NCI-H146 treated with DMSO at 0.1 percent for 48 hours (cell line): ENCODE measurements at regions not wholly inside any gene's neighbourhood (a gene's known extent, or its start where the extent isn't known, plus 50 kb on each side); places are given as distances from the start of the nearest gene placed in this dataset.

Experiments used
- DNase-seq: peaks from one replicate; lab custom pipeline; 2025; ENCODE audit not compliant: unreplicated experiment; lab: John Stamatoyannopoulos, UW

DNA sequence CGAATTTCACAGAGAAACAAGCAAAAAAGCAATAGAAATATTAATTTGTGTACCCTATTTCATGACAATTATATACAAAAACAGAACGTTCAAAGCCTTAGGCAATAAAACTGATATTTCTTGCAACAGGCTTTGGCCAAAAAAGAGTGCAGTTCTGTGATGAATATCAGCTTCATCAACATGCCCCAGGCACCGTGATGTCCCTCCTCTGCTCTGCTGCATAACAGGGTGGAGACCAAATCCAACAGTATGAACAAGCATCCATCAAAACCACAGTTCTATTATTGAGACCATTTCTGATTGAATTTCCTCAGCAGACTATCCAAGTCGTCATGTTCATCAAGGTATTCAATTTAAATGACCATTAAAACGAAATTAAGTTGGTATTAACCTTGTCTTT lies 722.6 kb upstream of the NRSN1 start:
- DNase-seq, result no peak

GRCh38 chr6:23409531-23409930 lies 716.5 kb upstream of the NRSN1 start:
- DNase-seq, result no peak

DNA sequence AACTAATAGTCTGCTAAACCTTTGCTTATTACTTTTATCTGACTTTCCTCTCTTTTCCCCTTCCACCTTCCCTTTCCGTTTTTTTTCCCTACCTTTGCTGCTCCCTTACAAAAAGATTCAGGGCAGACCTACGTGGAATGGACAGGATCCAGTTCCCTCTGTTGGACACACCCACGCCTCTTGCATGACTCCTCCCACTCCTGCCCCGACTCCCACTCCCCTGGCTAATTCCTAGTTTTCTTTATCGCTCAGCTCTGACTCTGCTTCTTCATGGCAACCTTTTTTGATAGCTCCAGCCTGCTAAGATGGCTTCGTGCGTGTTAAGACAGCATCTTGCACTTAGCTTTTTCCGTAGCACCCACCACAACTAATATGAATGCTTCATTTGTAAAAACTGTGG lies 715.6 kb upstream of the NRSN1 start:
- DNase-seq, result no peak

GRCh38 chr6:23412770-23413169 lies 713.2 kb upstream of the NRSN1 start:
- DNase-seq, result no peak

GRCh38 chr6:23413327-23414050 lies 712.5 kb upstream of the NRSN1 start:
- DNase-seq, result no peak

DNA sequence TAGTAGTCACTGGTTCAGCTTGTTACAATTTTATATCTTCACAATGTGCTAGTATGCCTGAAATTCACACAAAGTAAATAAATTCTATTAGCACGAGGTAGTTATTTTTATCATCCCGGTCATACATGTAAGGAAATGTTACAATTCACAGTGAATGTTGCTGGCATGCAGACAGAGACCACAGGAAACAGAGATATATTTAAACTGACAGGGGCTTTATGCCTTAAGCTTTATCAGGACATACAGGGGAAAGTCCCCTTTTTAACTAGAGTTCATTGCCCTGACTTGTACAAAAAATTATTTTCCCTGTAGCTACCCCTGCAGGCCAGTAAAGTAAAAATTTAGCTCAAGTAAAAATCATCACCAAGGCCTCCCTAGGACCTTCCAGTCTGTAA lies 712.0 kb upstream of the NRSN1 start:
- DNase-seq, result peak; percentile 14

GRCh38 chr6:23414922-23415321 lies 711.1 kb upstream of the NRSN1 start:
- DNase-seq, result no peak

DNA sequence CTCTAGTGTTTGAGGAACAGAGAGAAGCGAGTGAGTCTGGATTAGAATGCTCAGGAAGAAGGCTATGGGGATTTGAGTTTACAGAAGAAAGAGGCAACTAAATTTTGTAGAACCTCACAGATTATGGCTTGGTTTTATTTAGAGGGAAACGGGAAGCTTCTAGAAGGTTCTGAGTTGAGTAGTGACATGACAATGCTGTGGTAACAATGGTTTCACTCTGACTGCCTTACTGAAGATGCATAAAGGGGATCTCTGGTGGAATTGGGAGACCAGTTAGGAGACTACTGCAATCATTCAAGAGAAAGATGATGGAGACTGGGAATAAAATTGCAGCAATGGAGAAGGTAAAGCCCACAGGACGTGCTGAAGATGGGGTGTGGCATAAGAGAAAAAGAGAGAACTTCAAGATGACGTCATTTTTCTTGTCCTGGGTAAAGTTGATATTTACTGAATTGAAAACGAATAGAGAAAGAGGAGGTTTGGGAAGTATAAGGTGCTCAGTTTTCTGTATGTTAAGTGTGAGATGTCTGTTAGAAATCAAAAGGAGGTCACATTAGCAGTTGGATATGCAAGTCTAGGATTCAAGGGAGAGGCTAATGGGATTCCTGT lies 710.1 kb upstream of the NRSN1 start:
- no peak for DNase-seq

DNA sequence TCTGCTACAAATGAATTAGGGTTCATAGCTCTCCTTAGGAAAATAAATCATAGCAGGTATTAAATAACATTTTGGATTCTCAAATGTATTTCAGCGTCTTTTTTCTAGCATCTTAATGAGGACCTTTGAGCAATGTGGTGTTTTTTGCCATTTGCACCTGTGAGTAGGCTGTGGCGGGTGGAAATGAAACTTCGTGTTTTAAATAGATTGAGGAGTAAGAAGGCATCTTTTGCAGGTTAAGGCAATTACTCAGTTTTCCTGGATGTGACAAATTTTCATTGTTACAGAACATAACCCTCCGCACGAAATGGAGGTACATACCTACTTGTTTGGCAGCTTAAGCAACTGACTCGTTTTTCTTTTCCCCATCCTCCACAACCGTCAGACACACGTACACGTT lies 708.9 kb upstream of the NRSN1 start:
- no peak for DNase-seq

DNA sequence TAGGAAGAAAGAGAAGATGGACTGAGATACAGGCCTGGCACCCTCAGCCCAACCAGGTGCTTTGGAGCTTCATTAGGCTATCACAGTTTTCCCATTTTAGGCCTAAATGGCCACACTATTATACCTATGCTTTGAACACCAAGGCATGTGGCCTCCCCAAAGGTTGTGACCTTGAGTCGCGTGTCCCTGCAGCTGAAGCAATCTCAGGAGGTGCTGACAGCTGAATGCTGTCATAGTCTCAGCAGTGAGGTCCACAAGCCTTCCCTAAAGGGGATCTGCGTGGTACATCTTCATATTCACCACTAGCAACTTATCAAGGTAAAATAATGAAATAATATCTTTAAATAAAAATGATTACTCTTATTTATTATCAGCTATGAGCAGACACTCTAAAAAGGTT lies 707.9 kb upstream of the NRSN1 start:
- DNase-seq, result no peak

DNA sequence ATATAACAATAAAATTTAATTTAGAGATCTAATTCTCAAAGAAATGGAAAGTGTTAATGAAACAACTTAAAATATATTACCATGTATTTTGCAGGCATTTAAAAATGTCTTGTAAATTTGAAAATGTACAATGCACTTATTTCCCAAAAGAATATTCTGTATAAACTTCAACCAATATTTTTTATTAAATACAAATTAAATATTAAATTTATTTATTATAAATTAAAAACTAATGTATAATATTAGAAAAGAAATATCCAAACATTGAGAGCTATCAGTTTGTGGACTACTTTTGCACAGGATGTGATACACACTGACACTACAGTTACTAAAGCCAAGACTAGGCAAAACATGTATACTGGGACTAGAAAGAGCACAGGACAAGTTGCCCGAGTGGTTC lies 707.0 kb upstream of the NRSN1 start:
- DNase-seq, result no peak

GRCh38 chr6:23420659-23421350 lies 705.2 kb upstream of the NRSN1 start:
- DNase-seq, result no peak

GRCh38 chr6:23424584-23424983 lies 701.4 kb upstream of the NRSN1 start:
- no peak for DNase-seq

- no peak for DNase-seq
These were observed 690.9 kb upstream of the NRSN1 start for GRCh38 chr6:23435126-23435525.

- no peak for DNase-seq
These were observed 690.2 kb upstream of the NRSN1 start for GRCh38 chr6:23435798-23436197.

GRCh38 chr6:23441808-23442461 lies 684.1 kb upstream of the NRSN1 start:
- DNase-seq, result no peak

GRCh38 chr6:23445157-23445710 lies 680.8 kb upstream of the NRSN1 start:
- no peak for DNase-seq

DNA sequence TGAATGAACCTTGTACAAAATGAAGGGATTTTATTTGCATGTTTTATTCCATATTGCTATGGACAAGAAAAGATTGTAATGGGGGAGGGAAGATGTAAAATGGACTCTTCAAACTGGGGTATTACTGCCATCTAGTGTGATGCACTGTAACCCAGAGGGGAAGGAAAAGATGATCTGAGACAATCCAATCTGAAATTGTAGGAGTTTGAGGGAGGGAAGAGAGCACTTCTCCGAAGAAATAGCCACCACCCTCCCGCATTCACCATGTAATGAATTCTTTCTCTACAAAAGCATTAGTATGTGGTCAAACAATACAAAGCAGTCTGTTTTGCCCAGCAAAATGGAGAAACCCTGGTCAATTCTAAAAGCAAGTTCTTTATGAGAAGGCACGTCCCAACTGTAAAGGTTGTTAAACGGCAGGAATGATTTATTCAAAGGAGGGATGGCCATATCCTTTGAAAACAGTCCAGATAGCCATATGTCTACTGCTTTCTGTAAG lies 679.5 kb upstream of the NRSN1 start:
- peak; percentile 79 for DNase-seq

GRCh38 chr6:23447731-23448130 lies 678.3 kb upstream of the NRSN1 start:
- no peak for DNase-seq

GRCh38 chr6:23448281-23448680 lies 677.7 kb upstream of the NRSN1 start:
- no peak for DNase-seq
